Liver (tissue), 8 donors: ENCODE measurements at regions not wholly inside any gene's neighbourhood (a gene's known extent, or its start where the extent isn't known, plus 50 kb on each side); places are given as distances from the start of the nearest gene placed in this dataset.

Source experiments
- DNase-seq: peaks from one replicate; pipeline ENCODE4 v3.0.0-alpha.2; 2017; ENCODE audit warnings: low spot score
- H3K27ac ChIP-seq, 2 donors: one replicate each; pipeline ENCODE4 v1.7.0; 2013; ENCODE audit warnings: inconsistent platforms in 2 of 2, low read length in 2 of 2, control low read depth in 1 of 2, low read depth in 1 of 2, mild to moderate bottlenecking in 1 of 2
- H3K27me3 ChIP-seq, 4 donors: one replicate each; pipeline versions ENCODE4 v1.6.1 to v1.7.0; 2013; ENCODE audit warnings: low read length in 3 of 4, inconsistent platforms in 1 of 4, mild to moderate bottlenecking in 1 of 4, moderate library complexity in 1 of 4; ENCODE audit not compliant: control insufficient read depth in 4 of 4, insufficient read depth in 4 of 4
- H3K36me3 ChIP-seq, 4 donors: one replicate each; pipeline versions ENCODE4 v1.6.1 to v1.7.0; 2013; ENCODE audit warnings: low read length in 3 of 4, mild to moderate bottlenecking in 3 of 4, low read depth in 1 of 4, moderate library complexity in 1 of 4; ENCODE audit not compliant: control insufficient read depth in 4 of 4, insufficient read depth in 3 of 4
- H3K4me1 ChIP-seq, 4 donors: one replicate each; pipeline versions ENCODE4 v1.6.1 to v1.7.0; 2013; ENCODE audit warnings: low read length in 3 of 4, mild to moderate bottlenecking in 3 of 4, moderate library complexity in 1 of 4; ENCODE audit not compliant: control insufficient read depth in 4 of 4, insufficient read depth in 4 of 4
- H3K4me3 ChIP-seq, 3 donors: one replicate each; pipeline versions ENCODE4 v1.6.1 to v1.7.0; 2013; ENCODE audit warnings: low read length in 3 of 3, control low read depth in 1 of 3, low read depth in 1 of 3, mild to moderate bottlenecking in 1 of 3
- H3K9ac ChIP-seq, 2 donors: one replicate each; pipeline ENCODE4 v1.7.0; 2013; ENCODE audit warnings: low read length in 2 of 2, mild to moderate bottlenecking in 2 of 2, moderate library complexity in 2 of 2, control low read depth in 1 of 2, low read depth in 1 of 2
- H3K9me3 ChIP-seq, 4 donors: one replicate each; pipeline versions ENCODE4 v1.6.1 to v1.7.0; 2013; ENCODE audit warnings: low read length in 3 of 4; ENCODE audit not compliant: control insufficient read depth in 4 of 4
- EGR1 ChIP-seq, 2 donors: IDR thresholded peaks; 2 replicates each; pipeline ENCODE4 v1.6.1; 2016 to 2018; ENCODE audit warnings: antibody characterized with exemption in 2 of 2, low read depth in 2 of 2
- FOXA1 ChIP-seq: IDR thresholded peaks from 2 replicates; pipeline ENCODE4 v1.6.1; 2016; ENCODE audit warnings: antibody characterized with exemption
- FOXA2 ChIP-seq: IDR thresholded peaks from 2 replicates; pipeline ENCODE4 v1.6.1; 2016; ENCODE audit warnings: antibody characterized with exemption
- GABPA ChIP-seq, 2 donors: IDR thresholded peaks in 1 of 2; conservative IDR thresholded peaks in 1 of 2; 2 replicates each; pipeline ENCODE4 v1.6.1; 2016; ENCODE audit warnings: antibody characterized with exemption in 2 of 2, mild to moderate bottlenecking in 1 of 2, moderate library complexity in 1 of 2
- HNF4A ChIP-seq, 2 donors: conservative IDR thresholded peaks; 2 replicates each; pipeline ENCODE4 v1.6.1; 2016; ENCODE audit warnings: antibody characterized with exemption in 2 of 2, mild to moderate bottlenecking in 2 of 2
- HNF4G ChIP-seq: IDR thresholded peaks from 2 replicates; pipeline ENCODE4 v1.6.1; 2016; ENCODE audit warnings: antibody characterized with exemption
- JUND ChIP-seq, 2 donors: IDR thresholded peaks; 2 replicates each; pipeline ENCODE4 v1.6.1; 2016; ENCODE audit warnings: antibody characterized with exemption in 2 of 2
- NR2F2 ChIP-seq: IDR thresholded peaks from 2 replicates; pipeline ENCODE4 v1.6.1; 2016; ENCODE audit warnings: antibody characterized with exemption
- RAD21 ChIP-seq, 2 donors: IDR thresholded peaks; 2 replicates each; pipeline ENCODE4 v1.6.1; 2016; ENCODE audit warnings: antibody characterized with exemption in 2 of 2, mild to moderate bottlenecking in 2 of 2
- RXRA ChIP-seq, 2 donors: IDR thresholded peaks; 2 replicates each; pipeline ENCODE4 v1.6.1; 2017 to 2018; ENCODE audit warnings: antibody characterized with exemption in 2 of 2, mild to moderate bottlenecking in 1 of 2
- SP1 ChIP-seq: IDR thresholded peaks from 2 replicates; pipeline ENCODE4 v1.6.1; 2018; ENCODE audit warnings: antibody characterized with exemption, mild to moderate bottlenecking
- TAF1 ChIP-seq: conservative IDR thresholded peaks from 2 replicates; pipeline ENCODE4 v1.6.1; 2016; ENCODE audit warnings: antibody characterized with exemption, mild to moderate bottlenecking
- YY1 ChIP-seq: IDR thresholded peaks from 2 replicates; pipeline ENCODE4 v1.6.1; 2016; ENCODE audit warnings: antibody characterized with exemption, mild to moderate bottlenecking
- WGBS: extraction: QIAGEN DNeasy Blood & Tissue Kit; methylation state at CpG from one replicate; pipeline ENCODE4 v1.1.7; 2013; 5-methylcytosine and 5-hydroxymethylcytosine counted together
- TF ChIP-seq, protein P1 (sequence below): IDR thresholded peaks from 2 replicates; pipeline ENCODE4 v1.6.1; 2016; ENCODE audit warnings: antibody characterized with exemption
- TF ChIP-seq, protein P2 (sequence below): fragments of 150-350 bp; IDR thresholded peaks from 2 replicates; pipeline ENCODE4 v1.5.1; 2017; ENCODE audit warnings: improper control_type of control experiment, low read depth, low read length; ENCODE audit not compliant: missing input control
- TF ChIP-seq, protein P3 (sequence below): IDR thresholded peaks from 2 replicates; pipeline ENCODE4 v1.6.1; 2016; ENCODE audit warnings: antibody characterized with exemption
- TF ChIP-seq, protein P4 (sequence below): IDR thresholded peaks from 2 replicates; pipeline ENCODE4 v1.6.1; 2016; ENCODE audit warnings: antibody characterized with exemption
- TF ChIP-seq, protein P5 (sequence below): IDR thresholded peaks from 2 replicates; pipeline ENCODE4 v1.6.1; 2016; ENCODE audit warnings: antibody characterized with exemption, mild to moderate bottlenecking
- donor health status: healthy.
- donor health status: healthy.
- donor health status: healthy.
- donor health status: healthy.
- donor health status: healthy.

DNA sequence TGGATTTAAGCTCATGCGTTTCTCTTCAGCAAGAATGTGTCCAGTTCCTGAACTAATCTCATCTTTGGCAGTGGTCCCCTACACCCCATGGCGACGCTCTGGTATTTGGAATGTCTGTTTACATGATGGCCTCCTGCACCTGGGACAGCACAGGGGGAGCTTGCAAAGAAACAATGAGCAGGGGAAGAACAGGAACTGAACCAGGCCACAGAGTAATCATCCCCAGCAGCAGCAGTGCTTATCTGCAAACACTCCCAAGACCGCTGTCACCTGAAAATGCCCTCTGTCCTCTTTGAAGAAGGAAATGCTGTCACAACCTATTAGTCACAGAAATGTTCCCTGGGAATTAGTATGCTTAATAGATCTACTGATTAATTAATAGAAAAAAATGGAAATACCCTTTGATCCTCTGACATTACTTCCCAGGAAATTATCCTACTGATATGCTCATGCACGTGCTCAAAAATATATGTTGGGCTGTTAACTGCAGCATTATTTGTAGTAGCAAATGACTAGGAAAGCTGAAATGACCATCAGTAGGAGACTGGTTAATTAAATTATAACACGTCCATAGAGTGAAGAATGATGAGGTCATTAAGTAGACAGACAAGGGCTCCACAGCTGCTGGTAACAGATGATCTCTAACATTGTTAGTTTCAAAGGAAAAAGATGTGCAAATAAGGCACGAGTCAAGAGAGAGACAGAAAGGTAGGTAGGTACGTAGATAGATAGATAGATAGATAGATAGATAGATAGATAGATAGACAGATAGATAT, 279.3 kb upstream of the FLRT2 start:
- peaks cover 0 to 2% (median 0%) of the 10 kb centered on the region in 4 donors for H3K27me3 ChIP-seq
- WGBS: 44% methylated on average over 8 of the region's 8 CpGs
- H3K4me1 ChIP-seq: no peaks in the 10 kb centered on the region
- H3K4me3 ChIP-seq: no peak overlapping the region
- no peak overlapping the region for H3K27ac ChIP-seq
- H3K36me3 ChIP-seq: no peaks in the 10 kb centered on the region
- H3K9me3 ChIP-seq: peaks cover 0 to 1% (median 0%) of the 10 kb centered on the region in 4 donors
- TF ChIP-seq TAF1 (no peak), HNF4A (conservative IDR thresholded peaks at IDR 0.05) (no peak), HNF4G (no peak), FOXA2 (no peak), EGR1 (IDR thresholded peaks at IDR 0.05; ENCODE audit: low read depth in 2 of 2) (no peak), JUND (IDR thresholded peaks at IDR 0.05) (no peak), YY1 (no peak), RXRA (IDR thresholded peaks at IDR 0.05) (no peak), RAD21 (IDR thresholded peaks at IDR 0.05) (no peak), GABPA (IDR thresholded peaks at IDR 0.05 in 1 of 2, conservative IDR thresholded peaks at IDR 0.05 in 1 of 2) (no peak), SP1 (no peak), FOXA1 (no peak), NR2F2 (no peak)
- TF ChIP-seq, protein P1, sequence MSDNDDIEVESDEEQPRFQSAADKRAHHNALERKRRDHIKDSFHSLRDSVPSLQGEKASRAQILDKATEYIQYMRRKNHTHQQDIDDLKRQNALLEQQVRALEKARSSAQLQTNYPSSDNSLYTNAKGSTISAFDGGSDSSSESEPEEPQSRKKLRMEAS: no peak
- TF ChIP-seq, protein P2, sequence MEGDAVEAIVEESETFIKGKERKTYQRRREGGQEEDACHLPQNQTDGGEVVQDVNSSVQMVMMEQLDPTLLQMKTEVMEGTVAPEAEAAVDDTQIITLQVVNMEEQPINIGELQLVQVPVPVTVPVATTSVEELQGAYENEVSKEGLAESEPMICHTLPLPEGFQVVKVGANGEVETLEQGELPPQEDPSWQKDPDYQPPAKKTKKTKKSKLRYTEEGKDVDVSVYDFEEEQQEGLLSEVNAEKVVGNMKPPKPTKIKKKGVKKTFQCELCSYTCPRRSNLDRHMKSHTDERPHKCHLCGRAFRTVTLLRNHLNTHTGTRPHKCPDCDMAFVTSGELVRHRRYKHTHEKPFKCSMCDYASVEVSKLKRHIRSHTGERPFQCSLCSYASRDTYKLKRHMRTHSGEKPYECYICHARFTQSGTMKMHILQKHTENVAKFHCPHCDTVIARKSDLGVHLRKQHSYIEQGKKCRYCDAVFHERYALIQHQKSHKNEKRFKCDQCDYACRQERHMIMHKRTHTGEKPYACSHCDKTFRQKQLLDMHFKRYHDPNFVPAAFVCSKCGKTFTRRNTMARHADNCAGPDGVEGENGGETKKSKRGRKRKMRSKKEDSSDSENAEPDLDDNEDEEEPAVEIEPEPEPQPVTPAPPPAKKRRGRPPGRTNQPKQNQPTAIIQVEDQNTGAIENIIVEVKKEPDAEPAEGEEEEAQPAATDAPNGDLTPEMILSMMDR: no peak
- TF ChIP-seq, protein P3, sequence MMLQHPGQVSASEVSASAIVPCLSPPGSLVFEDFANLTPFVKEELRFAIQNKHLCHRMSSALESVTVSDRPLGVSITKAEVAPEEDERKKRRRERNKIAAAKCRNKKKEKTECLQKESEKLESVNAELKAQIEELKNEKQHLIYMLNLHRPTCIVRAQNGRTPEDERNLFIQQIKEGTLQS: no peak
- TF ChIP-seq, protein P4, sequence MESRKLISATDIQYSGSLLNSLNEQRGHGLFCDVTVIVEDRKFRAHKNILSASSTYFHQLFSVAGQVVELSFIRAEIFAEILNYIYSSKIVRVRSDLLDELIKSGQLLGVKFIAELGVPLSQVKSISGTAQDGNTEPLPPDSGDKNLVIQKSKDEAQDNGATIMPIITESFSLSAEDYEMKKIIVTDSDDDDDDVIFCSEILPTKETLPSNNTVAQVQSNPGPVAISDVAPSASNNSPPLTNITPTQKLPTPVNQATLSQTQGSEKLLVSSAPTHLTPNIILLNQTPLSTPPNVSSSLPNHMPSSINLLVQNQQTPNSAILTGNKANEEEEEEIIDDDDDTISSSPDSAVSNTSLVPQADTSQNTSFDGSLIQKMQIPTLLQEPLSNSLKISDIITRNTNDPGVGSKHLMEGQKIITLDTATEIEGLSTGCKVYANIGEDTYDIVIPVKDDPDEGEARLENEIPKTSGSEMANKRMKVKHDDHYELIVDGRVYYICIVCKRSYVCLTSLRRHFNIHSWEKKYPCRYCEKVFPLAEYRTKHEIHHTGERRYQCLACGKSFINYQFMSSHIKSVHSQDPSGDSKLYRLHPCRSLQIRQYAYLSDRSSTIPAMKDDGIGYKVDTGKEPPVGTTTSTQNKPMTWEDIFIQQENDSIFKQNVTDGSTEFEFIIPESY: no peak
- TF ChIP-seq, protein P5, sequence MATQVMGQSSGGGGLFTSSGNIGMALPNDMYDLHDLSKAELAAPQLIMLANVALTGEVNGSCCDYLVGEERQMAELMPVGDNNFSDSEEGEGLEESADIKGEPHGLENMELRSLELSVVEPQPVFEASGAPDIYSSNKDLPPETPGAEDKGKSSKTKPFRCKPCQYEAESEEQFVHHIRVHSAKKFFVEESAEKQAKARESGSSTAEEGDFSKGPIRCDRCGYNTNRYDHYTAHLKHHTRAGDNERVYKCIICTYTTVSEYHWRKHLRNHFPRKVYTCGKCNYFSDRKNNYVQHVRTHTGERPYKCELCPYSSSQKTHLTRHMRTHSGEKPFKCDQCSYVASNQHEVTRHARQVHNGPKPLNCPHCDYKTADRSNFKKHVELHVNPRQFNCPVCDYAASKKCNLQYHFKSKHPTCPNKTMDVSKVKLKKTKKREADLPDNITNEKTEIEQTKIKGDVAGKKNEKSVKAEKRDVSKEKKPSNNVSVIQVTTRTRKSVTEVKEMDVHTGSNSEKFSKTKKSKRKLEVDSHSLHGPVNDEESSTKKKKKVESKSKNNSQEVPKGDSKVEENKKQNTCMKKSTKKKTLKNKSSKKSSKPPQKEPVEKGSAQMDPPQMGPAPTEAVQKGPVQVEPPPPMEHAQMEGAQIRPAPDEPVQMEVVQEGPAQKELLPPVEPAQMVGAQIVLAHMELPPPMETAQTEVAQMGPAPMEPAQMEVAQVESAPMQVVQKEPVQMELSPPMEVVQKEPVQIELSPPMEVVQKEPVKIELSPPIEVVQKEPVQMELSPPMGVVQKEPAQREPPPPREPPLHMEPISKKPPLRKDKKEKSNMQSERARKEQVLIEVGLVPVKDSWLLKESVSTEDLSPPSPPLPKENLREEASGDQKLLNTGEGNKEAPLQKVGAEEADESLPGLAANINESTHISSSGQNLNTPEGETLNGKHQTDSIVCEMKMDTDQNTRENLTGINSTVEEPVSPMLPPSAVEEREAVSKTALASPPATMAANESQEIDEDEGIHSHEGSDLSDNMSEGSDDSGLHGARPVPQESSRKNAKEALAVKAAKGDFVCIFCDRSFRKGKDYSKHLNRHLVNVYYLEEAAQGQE: no peak
- no peak for DNase-seq
- no peak overlapping the region for H3K9ac ChIP-seq
